Lung (tissue), 11 donors: ENCODE measurements at regions not wholly inside any gene's neighbourhood (a gene's known extent, or its start where the extent isn't known, plus 50 kb on each side); places are given as distances from the start of the nearest gene placed in this dataset.

Experiments
- ATAC-seq: fragments of 200-7000 bp; cut with Tn5 transposase; one replicate; pipeline ENCODE4 v1.9.1; 2020; ENCODE audit warnings: moderate number of reproducible peaks; ENCODE audit not compliant: insufficient read depth, low FRiP score
- DNase-seq, 3 donors: peaks; one replicate each; pipeline ENCODE4 v3.0.0-alpha.2; 2013 to 2017
- H3K27ac ChIP-seq, 2 donors: one replicate each; pipeline ENCODE4 v1.5.1; 2013; ENCODE audit warnings: mild to moderate bottlenecking in 2 of 2, moderate library complexity in 2 of 2, control low read depth in 1 of 2, inconsistent platforms in 1 of 2, low read depth in 1 of 2, low read length in 1 of 2
- H3K27me3 ChIP-seq, 3 donors: one replicate each; pipeline ENCODE4 v1.5.1; 2013; ENCODE audit warnings: low read length in 2 of 3; ENCODE audit not compliant: control insufficient read depth in 3 of 3, insufficient read depth in 3 of 3
- H3K36me3 ChIP-seq, 4 donors: one replicate each; pipeline ENCODE4 v1.5.1; 2013; ENCODE audit warnings: low read length in 4 of 4, mild to moderate bottlenecking in 1 of 4, moderate library complexity in 1 of 4; ENCODE audit not compliant: control insufficient read depth in 4 of 4, insufficient read depth in 4 of 4
- H3K4me1 ChIP-seq, 5 donors: one replicate each; pipeline ENCODE4 v1.5.1; 2013; ENCODE audit warnings: low read length in 5 of 5, mild to moderate bottlenecking in 2 of 5, moderate library complexity in 1 of 5; ENCODE audit not compliant: control insufficient read depth in 5 of 5, insufficient read depth in 5 of 5
- H3K4me3 ChIP-seq: one replicate; pipeline ENCODE4 v1.5.1; 2013; ENCODE audit warnings: mild to moderate bottlenecking, control low read depth, moderate library complexity
- H3K9ac ChIP-seq, 2 donors: one replicate each; pipeline ENCODE4 v1.5.1; 2013; ENCODE audit warnings: low read length in 2 of 2, control low read depth in 1 of 2; ENCODE audit not compliant: insufficient read depth in 1 of 2
- H3K9me3 ChIP-seq, 4 donors: one replicate each; pipeline ENCODE4 v1.5.1; 2013; ENCODE audit warnings: low read length in 3 of 4, mild to moderate bottlenecking in 1 of 4, moderate library complexity in 1 of 4; ENCODE audit not compliant: control insufficient read depth in 4 of 4, insufficient read depth in 3 of 4
- WGBS, 2 donors: extraction: QIAGEN DNeasy Blood & Tissue Kit; methylation state at CpG; one replicate each; pipeline ENCODE4 v1.1.7; 2013; 5-methylcytosine and 5-hydroxymethylcytosine counted together
- TF ChIP-seq, protein P1 (sequence below): IDR thresholded peaks from 2 replicates; pipeline ENCODE4 v1.5.1; 2012; ENCODE audit warnings: mild to moderate bottlenecking; ENCODE audit errors: control extremely low read depth, extremely low read depth
- donor health status: control.
- donor health status: control.
- donor health status: Bipolar disorder and iron deficiency.
- donor health status: healthy.
- donor health status: DM: yes; HTN: yes; CAD: no.

DNA sequence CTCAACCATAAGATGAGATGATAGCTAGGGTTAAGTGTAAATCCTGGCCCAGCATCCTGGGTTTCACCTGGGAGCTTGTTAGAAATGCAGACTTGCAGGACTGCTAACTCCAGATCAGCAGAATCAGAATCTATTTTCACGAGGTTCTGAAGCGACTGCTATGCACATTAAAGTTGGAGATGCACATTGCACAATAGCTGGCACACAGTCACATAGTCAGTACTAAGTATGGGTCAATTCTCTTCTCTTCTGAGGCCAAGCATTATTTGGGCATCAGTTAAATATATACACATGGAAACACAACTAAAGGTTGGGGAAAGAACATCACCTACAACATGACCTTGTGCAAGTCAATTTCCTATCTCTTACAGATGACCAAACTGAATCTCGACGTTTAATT is 155.1 kb upstream of the FGF13 start:
- Histone ChIP-seq H3K9me3 (no peaks in the 10 kb centered on the region), H3K9ac (no peak overlapping the region), H3K4me1 (no peaks in the 10 kb centered on the region), H3K4me3 (no peak overlapping the region), H3K27me3 (peaks cover 0 to 12% (median 7%) of the 10 kb centered on the region in 3 donors), H3K27ac (no peak overlapping the region), H3K36me3 (no peaks in the 10 kb centered on the region)
- WGBS, 2 donors, result 73 to 91% methylated on average over 4 of the region's 4 CpGs
- TF ChIP-seq, protein P1, sequence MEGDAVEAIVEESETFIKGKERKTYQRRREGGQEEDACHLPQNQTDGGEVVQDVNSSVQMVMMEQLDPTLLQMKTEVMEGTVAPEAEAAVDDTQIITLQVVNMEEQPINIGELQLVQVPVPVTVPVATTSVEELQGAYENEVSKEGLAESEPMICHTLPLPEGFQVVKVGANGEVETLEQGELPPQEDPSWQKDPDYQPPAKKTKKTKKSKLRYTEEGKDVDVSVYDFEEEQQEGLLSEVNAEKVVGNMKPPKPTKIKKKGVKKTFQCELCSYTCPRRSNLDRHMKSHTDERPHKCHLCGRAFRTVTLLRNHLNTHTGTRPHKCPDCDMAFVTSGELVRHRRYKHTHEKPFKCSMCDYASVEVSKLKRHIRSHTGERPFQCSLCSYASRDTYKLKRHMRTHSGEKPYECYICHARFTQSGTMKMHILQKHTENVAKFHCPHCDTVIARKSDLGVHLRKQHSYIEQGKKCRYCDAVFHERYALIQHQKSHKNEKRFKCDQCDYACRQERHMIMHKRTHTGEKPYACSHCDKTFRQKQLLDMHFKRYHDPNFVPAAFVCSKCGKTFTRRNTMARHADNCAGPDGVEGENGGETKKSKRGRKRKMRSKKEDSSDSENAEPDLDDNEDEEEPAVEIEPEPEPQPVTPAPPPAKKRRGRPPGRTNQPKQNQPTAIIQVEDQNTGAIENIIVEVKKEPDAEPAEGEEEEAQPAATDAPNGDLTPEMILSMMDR, result no peak
- no peak for ATAC-seq
- peak in 1 of 3 donors; percentile 25 for DNase-seq

DNA sequence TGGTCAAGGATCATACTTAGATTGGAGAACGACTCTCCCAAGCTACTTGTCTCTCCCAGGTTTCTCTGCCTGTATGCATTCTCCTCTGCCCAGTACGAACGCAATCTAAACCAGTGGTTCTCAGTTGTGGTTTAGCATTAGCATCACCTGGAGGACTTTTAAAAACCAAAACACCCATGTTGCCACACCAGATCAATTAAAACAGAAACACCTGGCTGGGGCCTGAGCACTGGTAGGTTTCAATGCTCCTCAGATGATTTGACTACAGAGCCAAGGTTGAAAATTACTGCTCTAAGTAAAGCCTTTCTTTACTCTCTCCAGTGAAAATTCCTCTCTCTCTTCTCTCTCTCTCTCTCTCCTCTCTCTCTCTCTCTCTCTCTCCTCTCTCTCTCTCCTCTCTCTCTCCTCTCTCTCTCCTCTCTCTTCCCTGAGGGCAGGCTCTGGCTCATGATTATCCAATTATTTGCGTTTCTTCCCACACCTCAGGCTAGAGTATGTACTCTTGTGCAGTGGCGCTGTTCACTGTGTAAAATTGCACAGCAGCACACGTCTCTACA is 153.7 kb upstream of the FGF13 start:
- WGBS, 2 donors, result 72 to 94% methylated on average over 4 to 6 of the region's 6 CpGs
- H3K9me3 ChIP-seq, result no peaks in the 10 kb centered on the region
- no peaks in the 10 kb centered on the region for H3K4me1 ChIP-seq
- H3K36me3 ChIP-seq, result no peaks in the 10 kb centered on the region
- no peak overlapping the region for H3K9ac ChIP-seq
- ATAC-seq (no peak), DNase-seq (no peak)
- H3K27me3 ChIP-seq, result peaks cover 0 to 12% (median 7%) of the 10 kb centered on the region in 3 donors
- no peak overlapping the region for H3K4me3 ChIP-seq
- H3K27ac ChIP-seq, result no peak overlapping the region
- TF ChIP-seq, protein P1, result no peak

DNA sequence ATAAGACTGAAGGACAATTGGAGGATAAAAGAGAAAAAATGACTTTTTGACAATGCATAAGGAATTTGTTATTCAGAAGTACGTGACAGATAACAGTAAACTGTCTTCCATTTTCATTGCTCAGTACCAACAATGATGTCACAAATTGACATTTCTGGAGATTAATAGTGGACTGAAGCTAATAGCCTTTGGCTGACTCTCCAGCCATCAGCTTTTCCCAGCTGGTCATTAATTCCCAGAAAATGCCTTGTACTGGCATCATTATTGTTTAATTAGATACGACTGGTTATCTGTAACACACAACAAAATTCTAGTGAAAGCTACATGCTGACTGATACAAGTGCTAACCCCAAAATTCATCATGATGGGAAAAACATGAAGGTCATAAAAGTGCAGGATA is 147.9 kb upstream of the FGF13 start:
- Histone ChIP-seq H3K9me3 (no peaks in the 10 kb centered on the region), H3K27me3 (peaks cover 3 to 11% (median 7%) of the 10 kb centered on the region in 3 donors), H3K9ac (no peak overlapping the region), H3K36me3 (no peaks in the 10 kb centered on the region), H3K4me1 (peaks cover 0 to 2% (median 0%) of the 10 kb centered on the region in 5 donors), H3K4me3 (no peak overlapping the region), H3K27ac (no peak overlapping the region)
- no peak for DNase-seq
- TF ChIP-seq, protein P1, result no peak
- WGBS, 2 donors, result 63 to 86% methylated on average over 2 of the region's 2 CpGs
- no peak for ATAC-seq

DNA sequence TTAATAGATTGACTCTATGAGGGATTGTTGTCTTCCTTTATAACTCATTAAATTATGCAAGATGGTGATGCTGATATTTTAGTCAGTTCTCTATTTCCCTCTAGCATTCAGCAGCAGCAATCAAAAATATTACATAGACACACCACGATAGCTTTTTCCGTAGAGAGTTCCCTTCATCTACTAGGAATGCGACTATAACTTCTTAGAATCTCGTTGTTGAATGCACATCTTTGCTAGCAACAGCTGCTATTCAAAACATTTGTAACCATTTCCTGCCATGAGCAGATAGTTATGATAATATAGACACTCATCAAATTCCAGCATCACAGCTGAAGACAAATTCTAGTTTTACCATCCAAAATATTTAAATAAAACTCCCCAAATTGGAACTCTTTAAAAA is 147.4 kb upstream of the FGF13 start:
- no peak overlapping the region for H3K4me3 ChIP-seq
- H3K4me1 ChIP-seq, result peaks cover 0 to 2% (median 0%) of the 10 kb centered on the region in 5 donors
- DNase-seq (no peak), ATAC-seq (no peak)
- H3K9me3 ChIP-seq, result no peaks in the 10 kb centered on the region
- 42 to 60% methylated on average over 4 of the region's 4 CpGs for WGBS, 2 donors
- no peak overlapping the region for H3K27ac ChIP-seq
- peaks cover 3 to 11% (median 7%) of the 10 kb centered on the region in 3 donors for H3K27me3 ChIP-seq
- TF ChIP-seq, protein P1, result no peak
- no peaks in the 10 kb centered on the region for H3K36me3 ChIP-seq
- no peak overlapping the region for H3K9ac ChIP-seq
